SK-N-SH (cell line): ENCODE measurements at regions not wholly inside any gene's neighbourhood (a gene's known extent, or its start where the extent isn't known, plus 50 kb on each side); places are given as distances from the start of the nearest gene placed in this dataset.

Experiments
- CTCF ChIA-PET: fragments of 300-600, 350-600 bp; formaldehyde crosslinking; extraction: SDS; loops from one replicate; lab custom pipeline; 2021; lab: Yijun Ruan, JAX
- POLR2A ChIA-PET: fragments of 350-600 bp; sonication (Branson Sonifier 250); formaldehyde crosslinking; extraction: SDS; loops from one replicate; lab custom pipeline; 2020; ENCODE audit warnings: antibody characterized with exemption, inconsistent platforms; lab: Yijun Ruan, JAX
- DNase-seq: peaks from one replicate; pipeline ENCODE4 v3.0.0; 2012
- H2AFZ ChIP-seq: fragments of 200-600 bp; sonication (generic); 2 replicates; pipeline ENCODE4 v1.8.1; 2016; ENCODE audit warnings: antibody characterized with exemption, mild to moderate bottlenecking, low read depth
- H3F3A ChIP-seq: fragments of 200-600 bp; sonication (generic); replicated peaks from 2 replicates; pipeline ENCODE3; 2016; ENCODE audit warnings: antibody characterized with exemption, mild to moderate bottlenecking; ENCODE audit not compliant: insufficient read depth
- H3K27ac ChIP-seq, 2 experiments: fragments of 200-500 bp in 1 of 2; fragments of 200-600 bp in 1 of 2; sonication (Bioruptor generic) in 1 of 2; sonication (generic), shearing (Covaris generic) in 1 of 2; 2 replicates each; pipeline versions ENCODE4 v1.5.1 to v1.6.1; 2014 to 2016; ENCODE audit warnings: low read depth in 2 of 2, inconsistent platforms in 1 of 2, low read length in 1 of 2, mild to moderate bottlenecking in 1 of 2, mixed read lengths in 1 of 2
- H3K27me3 ChIP-seq: fragments of 200-600 bp; sonication (generic), shearing (Covaris generic); 2 replicates; pipeline ENCODE4 v1.6.1; 2016; ENCODE audit warnings: mixed run types; ENCODE audit not compliant: insufficient read depth
- H3K36me3 ChIP-seq, 2 experiments: fragments of 200-500 bp in 1 of 2; fragments of 200-600 bp in 1 of 2; sonication (Bioruptor generic) in 1 of 2; sonication (generic) in 1 of 2; replicated peaks in 1 of 2; 2 replicates each; pipeline versions ENCODE3 to v1.5.1; 2014 to 2016; ENCODE audit warnings: low read length in 1 of 2, mild to moderate bottlenecking in 1 of 2; ENCODE audit not compliant: insufficient read depth in 2 of 2, control insufficient read depth in 1 of 2
- H3K4me1 ChIP-seq, 2 experiments: fragments of 200-500 bp in 1 of 2; fragments of 200-600 bp in 1 of 2; sonication (Bioruptor generic) in 1 of 2; sonication (generic), shearing (Covaris generic) in 1 of 2; 2 replicates each; pipeline versions ENCODE4 v1.5.1 to v1.6.1; 2014 to 2016; ENCODE audit warnings: low read depth in 1 of 2, low read length in 1 of 2, mixed run types in 1 of 2; ENCODE audit not compliant: insufficient read depth in 2 of 2, control insufficient read depth in 1 of 2
- H3K4me2 ChIP-seq: fragments of 200-600 bp; sonication (generic), shearing (Covaris generic); 2 replicates; pipeline ENCODE4 v1.6.1; 2017; ENCODE audit warnings: mixed run types
- H3K4me3 ChIP-seq, 2 experiments: fragments of 200-500 bp in 1 of 2; fragments of 200-600 bp in 1 of 2; sonication (Bioruptor generic) in 1 of 2; sonication (generic), shearing (Covaris generic) in 1 of 2; 2 replicates each; pipeline versions ENCODE4 v1.5.1 to v1.8.1; 2014 to 2016; ENCODE audit warnings: low read depth in 2 of 2, inconsistent platforms in 1 of 2, low read length in 1 of 2, mild to moderate bottlenecking in 1 of 2, mixed read lengths in 1 of 2, moderate library complexity in 1 of 2
- H3K79me2 ChIP-seq: fragments of 200-600 bp; sonication (generic); 2 replicates; pipeline ENCODE4 v1.8.1; 2017; ENCODE audit warnings: mild to moderate bottlenecking; ENCODE audit not compliant: insufficient read depth
- H3K9ac ChIP-seq: fragments of 200-600 bp; sonication (generic); 2 replicates; pipeline ENCODE4 v1.6.1; 2017; ENCODE audit warnings: mixed run types
- H3K9me2 ChIP-seq: fragments of 200-600 bp; sonication (generic); 2 replicates; pipeline ENCODE4 v1.6.1; 2017; ENCODE audit warnings: mixed run types
- H3K9me3 ChIP-seq: fragments of 200-600 bp; sonication (generic); 2 replicates; pipeline ENCODE4 v1.6.1; 2017; ENCODE audit warnings: mixed run types, mild to moderate bottlenecking, moderate library complexity
- H4K20me1 ChIP-seq: fragments of 200-600 bp; sonication (generic); 2 replicates; pipeline ENCODE4 v1.6.1; 2017; ENCODE audit warnings: mild to moderate bottlenecking, mixed run types; ENCODE audit not compliant: insufficient read depth
- EZH2phosphoT487 ChIP-seq: fragments of 200-600 bp; sonication (generic); IDR thresholded peaks from 2 replicates; pipeline ENCODE4 v1.6.1; 2017; ENCODE audit warnings: low read depth, mixed run types, mild to moderate bottlenecking, antibody characterized with exemption, moderate library complexity, borderline replicate concordance
- FOSL2 ChIP-seq: IDR thresholded peaks from 2 replicates; pipeline ENCODE4 v1.4.0; 2012; ENCODE audit warnings: low read depth, mild to moderate bottlenecking, moderate library complexity, borderline replicate concordance
- FOXM1 ChIP-seq: IDR thresholded peaks from 2 replicates; pipeline ENCODE4 v1.4.0; 2012; ENCODE audit warnings: low read depth, mild to moderate bottlenecking
- GABPA ChIP-seq: IDR thresholded peaks from 2 replicates; pipeline ENCODE4 v1.4.0; 2012; ENCODE audit warnings: low read depth, mild to moderate bottlenecking
- MEF2A ChIP-seq: IDR thresholded peaks from 2 replicates; pipeline ENCODE4 v1.4.0; 2012; ENCODE audit warnings: low read depth, borderline replicate concordance
- NFIC ChIP-seq: IDR thresholded peaks from 2 replicates; pipeline ENCODE4 v1.4.0; 2012; ENCODE audit warnings: borderline replicate concordance
- RAD21 ChIP-seq: IDR thresholded peaks from 2 replicates; pipeline ENCODE4 v1.6.1; 2012; ENCODE audit warnings: mild to moderate bottlenecking, low read length
- RFX5 ChIP-seq: IDR thresholded peaks from 2 replicates; pipeline ENCODE4 v1.6.1; 2012; ENCODE audit warnings: mild to moderate bottlenecking, improper control_type of control experiment, low read length
- SMC3 ChIP-seq: IDR thresholded peaks from 2 replicates; pipeline ENCODE4 v1.6.1; 2012; ENCODE audit warnings: low read depth, low read length, improper control_type of control experiment
- TAF1 ChIP-seq: IDR thresholded peaks from 2 replicates; pipeline ENCODE4 v1.6.1; 2012; ENCODE audit warnings: low read depth, mild to moderate bottlenecking, low read length, moderate library complexity, borderline replicate concordance
- TCF12 ChIP-seq: IDR thresholded peaks from 2 replicates; pipeline ENCODE4 v1.4.0; 2012
- TEAD4 ChIP-seq: IDR thresholded peaks from 2 replicates; pipeline ENCODE4 v1.4.0; 2012; ENCODE audit warnings: mild to moderate bottlenecking, borderline replicate concordance; ENCODE audit not compliant: insufficient read depth
- WGBS: methylation state at CpG from one replicate; pipeline ENCODE4 v1.1.6; 2017; ENCODE audit warnings: low lambda C conversion rate; 5-methylcytosine and 5-hydroxymethylcytosine counted together
- TF ChIP-seq, protein P1 (sequence below): IDR thresholded peaks from 2 replicates; pipeline ENCODE4 v1.4.0; 2012; ENCODE audit warnings: low read depth
- TF ChIP-seq, protein P2 (sequence below): fragments of 150-350 bp; IDR thresholded peaks from 2 replicates; pipeline ENCODE4 v1.6.1; 2017; ENCODE audit warnings: antibody characterized with exemption, low read length, low read depth, borderline replicate concordance

DNA sequence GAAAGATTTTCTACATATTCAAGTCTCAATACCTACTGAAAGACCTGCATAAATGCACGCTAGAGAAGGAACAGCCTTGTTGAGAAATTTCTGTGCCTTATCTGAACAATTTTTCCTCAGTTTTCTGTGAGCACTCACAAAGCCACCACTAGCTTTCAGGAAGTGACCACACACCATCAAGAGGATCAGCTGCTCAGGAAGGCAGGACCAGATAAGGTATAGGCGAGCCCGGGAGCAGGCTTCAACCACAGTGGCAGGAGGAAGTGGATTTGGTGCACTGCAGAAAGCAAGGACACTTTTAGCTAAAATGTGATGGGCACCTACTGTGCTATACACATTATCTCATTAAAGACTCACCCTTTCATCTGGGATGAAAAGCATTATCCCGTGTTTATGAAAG, 220.8 kb downstream of the RAB38 start:
- H3K27me3 ChIP-seq: no peaks in the 10 kb centered on the region
- no peaks in the 10 kb centered on the region for H3K4me1 ChIP-seq
- no peak overlapping the region for H3K9ac ChIP-seq
- no peak for TF ChIP-seq FOXM1
- no peak for TF ChIP-seq MEF2A
- TF ChIP-seq NFIC: no peak
- TF ChIP-seq TAF1: no peak
- TF ChIP-seq EZH2phosphoT487: no peak
- TF ChIP-seq TCF12: no peak
- TF ChIP-seq, protein P1, sequence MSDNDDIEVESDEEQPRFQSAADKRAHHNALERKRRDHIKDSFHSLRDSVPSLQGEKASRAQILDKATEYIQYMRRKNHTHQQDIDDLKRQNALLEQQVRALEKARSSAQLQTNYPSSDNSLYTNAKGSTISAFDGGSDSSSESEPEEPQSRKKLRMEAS: no peak
- TF ChIP-seq GABPA: no peak
- no peak for TF ChIP-seq RFX5
- no peak for TF ChIP-seq FOSL2
- no peak for TF ChIP-seq RAD21
- TF ChIP-seq, all 33 proteins: peak for 0
- no peak overlapping the region for H3K4me3 ChIP-seq
- CTCF ChIA-PET: no interaction called here
- no peaks in the 10 kb centered on the region for H3K9me2 ChIP-seq
- H3K79me2 ChIP-seq: no peaks in the 10 kb centered on the region
- no peak overlapping the region for H3K27ac ChIP-seq
- H4K20me1 ChIP-seq: no peaks in the 10 kb centered on the region
- 15% methylated on average over 4 of the region's 4 CpGs for WGBS
- H3K9me3 ChIP-seq: no peaks in the 10 kb centered on the region
- H3F3A ChIP-seq: no peaks in the 10 kb centered on the region
- H3K4me2 ChIP-seq: no peak overlapping the region
- POLR2A ChIA-PET: no interaction called here
- no peak overlapping the region for H2AFZ ChIP-seq
- H3K36me3 ChIP-seq: no peaks in the 10 kb centered on the region
- no peak for DNase-seq

- ChIA-PET POLR2A (no interaction called here), CTCF (no interaction called here)
- Histone ChIP-seq H3K4me2 (no peak overlapping the region), H3K27ac (no peak overlapping the region), H3K4me3 (no peak overlapping the region), H3K9ac (no peak overlapping the region), H3K79me2 (no peaks in the 10 kb centered on the region), H3K27me3 (no peaks in the 10 kb centered on the region), H3K36me3 (no peaks in the 10 kb centered on the region), H2AFZ (no peak overlapping the region), H3K9me3 (no peaks in the 10 kb centered on the region), H3K4me1 (no peaks in the 10 kb centered on the region), H3K9me2 (no peaks in the 10 kb centered on the region), H4K20me1 (no peaks in the 10 kb centered on the region), H3F3A (no peaks in the 10 kb centered on the region)
- WGBS: 16% methylated on average over 4 of the region's 4 CpGs
- no peak for DNase-seq
- TF ChIP-seq FOXM1 (no peak), TEAD4 (no peak), RFX5 (no peak), TCF12 (no peak), SMC3 (no peak)
These were observed 232.5 kb downstream of the RAB38 start for GRCh38 chr11:87942786-87943185.

DNA sequence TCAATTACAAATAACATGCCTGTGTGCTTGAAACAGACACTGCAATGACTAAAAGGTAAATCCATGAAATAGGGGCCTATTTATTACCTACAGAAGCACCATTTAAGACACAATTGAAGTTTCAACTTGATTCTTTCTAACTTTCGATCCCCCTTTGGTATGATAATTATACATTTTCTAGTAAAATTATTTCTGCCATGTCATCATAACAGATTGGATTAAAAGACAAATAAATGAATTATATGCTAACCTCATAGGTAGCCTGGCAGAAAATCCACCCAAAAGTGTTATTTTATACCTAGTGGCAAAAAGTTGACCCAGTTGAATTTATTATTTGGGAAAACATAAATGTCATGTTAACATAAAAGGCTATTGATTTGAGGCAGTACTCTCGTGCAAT, 241.1 kb downstream of the RAB38 start:
- Histone ChIP-seq H3K4me2 (no peak overlapping the region), H3K36me3 (no peaks in the 10 kb centered on the region), H3K9me2 (no peaks in the 10 kb centered on the region), H3K27me3 (no peaks in the 10 kb centered on the region), H3K27ac (no peak overlapping the region), H3K79me2 (no peaks in the 10 kb centered on the region), H3K4me1 (no peaks in the 10 kb centered on the region), H3K9me3 (no peaks in the 10 kb centered on the region), H3K9ac (no peak overlapping the region), H3F3A (no peaks in the 10 kb centered on the region), H3K4me3 (no peak overlapping the region), H4K20me1 (no peaks in the 10 kb centered on the region), H2AFZ (no peak overlapping the region)
- POLR2A ChIA-PET: no interaction called here
- WGBS: 1% methylated on average over 2 of the region's 2 CpGs
- DNase-seq: no peak
- CTCF ChIA-PET: no interaction called here
- TF ChIP-seq, protein P2, sequence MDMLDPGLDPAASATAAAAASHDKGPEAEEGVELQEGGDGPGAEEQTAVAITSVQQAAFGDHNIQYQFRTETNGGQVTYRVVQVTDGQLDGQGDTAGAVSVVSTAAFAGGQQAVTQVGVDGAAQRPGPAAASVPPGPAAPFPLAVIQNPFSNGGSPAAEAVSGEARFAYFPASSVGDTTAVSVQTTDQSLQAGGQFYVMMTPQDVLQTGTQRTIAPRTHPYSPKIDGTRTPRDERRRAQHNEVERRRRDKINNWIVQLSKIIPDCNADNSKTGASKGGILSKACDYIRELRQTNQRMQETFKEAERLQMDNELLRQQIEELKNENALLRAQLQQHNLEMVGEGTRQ: no peak
- no peak for TF ChIP-seq FOXM1
- TF ChIP-seq, all 33 proteins: peak for 0
